AG09319 (cell line): ENCODE measurements at regions not wholly inside any gene's neighbourhood (a gene's known extent, or its start where the extent isn't known, plus 50 kb on each side); places are given as distances from the start of the nearest gene placed in this dataset.

ENCODE experiments used
- DNase-seq: peaks from one replicate; pipeline ENCODE4 v3.0.0-alpha.2; 2010; ENCODE audit warnings: low read depth; ENCODE audit errors: extremely low read depth
- TF ChIP-seq, protein P1 (sequence below): IDR thresholded peaks from 2 replicates; pipeline ENCODE4 v1.5.1; 2011; ENCODE audit warnings: low read depth, mild to moderate bottlenecking, inconsistent platforms, low read length, moderate library complexity

DNA sequence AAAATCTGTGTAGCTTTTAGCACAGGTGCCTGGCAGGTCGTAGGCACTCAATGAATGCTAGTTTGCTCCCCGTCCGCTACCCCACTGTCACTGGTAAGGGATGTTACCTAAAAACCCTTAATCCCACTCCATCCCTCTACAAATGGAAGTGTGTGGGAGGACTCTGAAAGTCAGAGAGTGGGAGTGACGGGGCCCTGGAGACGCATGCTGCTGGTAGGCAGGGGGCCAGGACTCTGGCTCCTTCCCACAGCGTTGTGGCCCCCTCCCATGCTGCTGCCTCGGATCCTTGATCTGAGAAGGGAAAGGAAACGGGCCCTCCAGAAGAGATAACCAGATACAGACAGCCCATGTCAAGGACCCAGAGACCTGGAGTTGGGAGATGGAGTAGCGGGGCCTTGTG lies 249.3 kb downstream of the HAUS1 start:
- no peak for DNase-seq

DNA sequence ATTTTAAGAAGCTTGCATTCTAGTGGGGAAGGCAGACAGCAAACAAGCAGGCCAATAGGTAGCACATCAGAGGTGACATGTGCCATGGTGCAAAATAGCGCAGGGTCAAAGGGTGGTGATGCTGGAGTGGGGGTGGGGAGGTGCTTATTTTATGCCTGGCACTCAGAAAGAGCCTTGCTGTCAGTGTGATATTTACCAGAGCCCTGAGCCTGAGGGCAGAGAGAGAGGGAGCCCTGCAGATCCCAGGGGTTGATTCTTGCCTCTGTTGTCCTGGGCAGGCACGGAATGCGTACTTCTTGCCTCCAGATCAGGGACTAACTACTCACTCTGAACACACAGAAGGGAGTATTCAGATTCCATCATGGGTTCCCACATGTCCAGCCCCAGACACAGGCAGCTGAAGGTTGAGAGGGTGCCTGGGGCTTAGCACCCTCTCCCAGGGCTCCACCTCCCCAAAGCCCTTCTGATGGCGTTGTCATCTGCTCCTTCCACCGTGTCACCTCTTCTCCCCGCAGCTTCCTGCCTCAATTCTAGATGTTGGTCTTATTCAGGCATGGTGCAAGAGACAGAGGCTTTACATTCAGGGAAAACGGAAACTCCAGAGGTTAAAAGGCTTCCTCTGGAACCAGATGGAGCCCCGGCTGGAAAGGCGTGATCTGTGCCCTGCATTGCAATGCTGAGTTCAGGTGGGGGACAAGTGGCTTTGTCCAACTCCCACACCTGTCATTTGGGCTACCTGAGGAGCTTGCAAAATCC lies 252.3 kb downstream of the HAUS1 start:
- TF ChIP-seq, protein P1, sequence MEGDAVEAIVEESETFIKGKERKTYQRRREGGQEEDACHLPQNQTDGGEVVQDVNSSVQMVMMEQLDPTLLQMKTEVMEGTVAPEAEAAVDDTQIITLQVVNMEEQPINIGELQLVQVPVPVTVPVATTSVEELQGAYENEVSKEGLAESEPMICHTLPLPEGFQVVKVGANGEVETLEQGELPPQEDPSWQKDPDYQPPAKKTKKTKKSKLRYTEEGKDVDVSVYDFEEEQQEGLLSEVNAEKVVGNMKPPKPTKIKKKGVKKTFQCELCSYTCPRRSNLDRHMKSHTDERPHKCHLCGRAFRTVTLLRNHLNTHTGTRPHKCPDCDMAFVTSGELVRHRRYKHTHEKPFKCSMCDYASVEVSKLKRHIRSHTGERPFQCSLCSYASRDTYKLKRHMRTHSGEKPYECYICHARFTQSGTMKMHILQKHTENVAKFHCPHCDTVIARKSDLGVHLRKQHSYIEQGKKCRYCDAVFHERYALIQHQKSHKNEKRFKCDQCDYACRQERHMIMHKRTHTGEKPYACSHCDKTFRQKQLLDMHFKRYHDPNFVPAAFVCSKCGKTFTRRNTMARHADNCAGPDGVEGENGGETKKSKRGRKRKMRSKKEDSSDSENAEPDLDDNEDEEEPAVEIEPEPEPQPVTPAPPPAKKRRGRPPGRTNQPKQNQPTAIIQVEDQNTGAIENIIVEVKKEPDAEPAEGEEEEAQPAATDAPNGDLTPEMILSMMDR: no peak

More for the DNA sequence above, 249.3 kb downstream of the HAUS1 start:
- TF ChIP-seq, protein P1: no peak

DNA sequence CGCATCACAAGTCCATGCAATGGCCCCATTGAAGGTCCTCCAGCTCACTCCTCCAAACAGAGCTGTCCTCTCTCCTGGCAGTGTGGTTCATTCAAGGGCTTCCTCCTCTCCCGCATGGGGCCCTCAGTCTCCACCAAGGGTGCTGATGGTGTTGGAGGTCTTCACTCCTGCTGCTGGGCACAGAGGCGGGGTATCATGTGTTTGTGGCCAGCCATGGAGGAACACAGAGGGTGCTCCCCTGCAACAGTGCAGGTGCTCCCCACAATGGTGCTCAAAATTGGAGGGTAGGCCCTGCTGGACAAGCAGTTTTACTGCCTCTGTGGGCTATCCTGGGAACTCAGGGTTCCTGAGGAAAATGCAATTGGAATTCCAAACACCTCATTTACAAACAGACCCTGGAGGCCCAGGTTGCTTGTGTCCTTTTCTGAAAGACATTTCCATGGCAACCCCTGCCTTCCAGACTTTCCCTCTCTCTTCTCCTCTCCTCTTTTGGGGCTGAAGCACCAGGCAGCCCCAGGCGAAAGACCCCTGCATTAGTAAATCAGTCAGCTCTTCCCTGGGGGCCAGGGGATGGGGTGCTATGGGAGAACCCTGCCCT lies 256.0 kb downstream of the HAUS1 start:
- TF ChIP-seq, protein P1: no peak
- no peak for DNase-seq

More for the DNA sequence above, 252.3 kb downstream of the HAUS1 start:
- DNase-seq: no peak

DNA sequence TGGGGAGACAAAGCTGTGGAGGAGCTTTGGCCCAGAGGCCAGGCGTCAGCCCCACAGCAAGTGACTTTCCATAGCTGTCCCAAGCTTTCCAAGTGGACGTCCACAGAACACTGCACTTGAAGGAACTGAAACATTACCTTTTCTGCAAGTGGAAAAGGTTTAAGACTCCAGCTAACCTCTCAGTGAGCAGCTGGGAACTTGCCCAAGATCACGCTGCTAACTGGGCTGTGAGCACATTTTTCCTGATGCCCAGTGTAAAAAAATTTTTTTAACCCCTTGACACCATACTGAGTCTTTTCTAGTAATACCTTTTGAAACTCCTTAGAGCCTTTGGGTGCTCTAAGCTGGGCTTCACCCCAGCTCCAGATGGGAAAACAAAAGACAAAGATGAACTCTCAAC lies 256.7 kb downstream of the HAUS1 start:
- TF ChIP-seq, protein P1: no peak
- no peak for DNase-seq

DNA sequence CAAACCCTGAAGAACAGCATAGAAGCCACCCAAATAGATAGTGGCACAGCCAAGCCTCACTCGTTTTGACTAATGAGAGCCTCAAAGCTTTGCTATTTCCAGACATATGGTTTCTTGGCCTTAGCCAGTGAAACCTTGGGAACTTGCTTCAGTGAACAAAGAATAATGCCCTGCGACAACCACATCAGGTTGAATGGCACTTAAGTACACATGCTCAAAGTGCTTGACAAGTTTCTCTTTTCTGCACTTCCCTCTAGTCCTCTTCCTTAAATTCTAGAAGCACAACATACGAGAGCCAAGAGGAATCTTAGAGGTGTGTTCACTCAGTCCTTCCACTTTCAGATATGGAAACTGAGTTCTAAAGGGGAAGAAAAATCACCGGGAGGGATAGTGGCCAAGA lies 258.3 kb downstream of the HAUS1 start:
- no peak for DNase-seq
- TF ChIP-seq, protein P1: no peak

DNA sequence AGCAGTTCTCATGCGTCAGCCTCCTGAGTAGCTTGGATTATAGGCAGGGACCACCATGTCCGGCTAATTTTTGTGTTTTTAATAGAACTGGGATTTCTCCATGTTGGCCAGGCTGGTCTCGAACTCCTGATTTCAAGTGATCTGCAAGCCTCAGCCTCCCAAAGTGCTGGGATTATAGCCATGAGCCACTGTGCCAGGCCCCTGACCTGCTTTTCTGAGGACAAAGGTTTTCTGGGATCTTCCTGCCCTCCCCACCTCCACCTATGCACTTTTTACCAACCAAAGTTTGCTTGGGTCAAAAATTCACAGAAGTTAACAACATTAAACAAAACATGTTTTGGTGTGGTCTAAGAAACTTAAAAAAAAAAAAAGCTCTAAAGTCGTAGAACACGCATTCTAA lies 259.9 kb downstream of the HAUS1 start:
- TF ChIP-seq, protein P1: no peak

DNA sequence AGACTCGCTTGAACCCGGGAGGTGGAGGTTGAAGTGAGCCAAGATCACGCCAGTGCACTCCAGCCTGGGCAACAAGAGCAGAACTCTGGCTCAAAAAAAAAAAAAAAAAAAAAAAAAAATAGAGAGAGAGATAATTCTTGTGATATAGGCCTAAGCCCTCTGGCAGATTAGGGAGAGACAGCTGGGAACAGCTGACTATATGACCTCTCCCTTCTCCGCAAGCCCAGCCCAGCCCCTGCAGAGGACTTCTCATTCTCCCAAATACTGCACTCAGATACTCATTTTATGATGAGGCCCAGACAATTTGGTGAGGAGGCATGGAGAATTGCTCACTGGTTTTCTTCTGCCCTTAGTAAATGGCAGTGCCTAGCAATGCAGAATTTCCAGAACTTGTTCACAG lies 262.0 kb downstream of the HAUS1 start:
- TF ChIP-seq, protein P1: no peak
- no peak for DNase-seq

More for the DNA sequence above, 259.9 kb downstream of the HAUS1 start:
- DNase-seq: no peak
